K562 (cell line): ENCODE measurements at regions not wholly inside any gene's neighbourhood (a gene's known extent, or its start where the extent isn't known, plus 50 kb on each side); places are given as distances from the start of the nearest gene placed in this dataset.

Experiments used
- ATAC-seq: fragments of 200-7000 bp; cut with Tn5 transposase; 3 replicates; pipeline ENCODE4 v1.9.1; 2020; ENCODE audit warnings: moderate library complexity
- BruUV-seq: library from RNA; stranded (reverse); fragments of 400-500 nt; replicated peaks from 2 replicates; lab custom pipeline; 2021; lab: Mats Ljungman, UMichigan
- CTCF ChIA-PET: fragments of 300-600 bp; formaldehyde crosslinking; extraction: SDS; loops from one replicate; lab custom pipeline; 2021; ENCODE audit warnings: low intra/inter-chr PET ratio; lab: Yijun Ruan, JAX
- POLR2A ChIA-PET: fragments of 300-600, 350-650 bp; sonication (Branson Sonifier 250); formaldehyde crosslinking; extraction: SDS; loops from one replicate; lab custom pipeline; 2021; ENCODE audit warnings: antibody characterized with exemption, inconsistent platforms; lab: Yijun Ruan, JAX
- DNase-seq, 4 experiments: peaks; one replicate each; pipeline versions ENCODE4 v3.0.0 to v3.0.0-alpha.2; 2011 to 2018; ENCODE audit warnings: low spot score in 3 of 4, mixed read lengths in 3 of 4; ENCODE audit errors: extremely low read depth in 1 of 4
- FAIRE-seq: peaks from 2 replicates; lab custom pipeline; 2011; peaks lifted over from hg19 to GRCh38; lab: Jason Lieb, UNC
- H2AFZ ChIP-seq: 2 replicates; pipeline ENCODE4 v1.6.0; 2011; ENCODE audit warnings: low read depth, low read length, control low read depth, inconsistent platforms
- H3K27ac ChIP-seq: fragments of 200-600 bp; 3 replicates; pipeline ENCODE4 v1.8.0; 2011; ENCODE audit warnings: low read depth, mild to moderate bottlenecking, control low read depth, inconsistent platforms, low read length, moderate library complexity, mixed read lengths; ENCODE audit errors: extremely low read depth
- H3K27me3 ChIP-seq, 2 experiments: fragments of 300-600 bp in 1 of 2; 2 replicates in 1 of 2; 3 replicates in 1 of 2; pipeline versions ENCODE4 v1.6.0 to v1.8.0; 2011; ENCODE audit warnings: inconsistent platforms in 2 of 2, low read length in 2 of 2, mild to moderate bottlenecking in 1 of 2, mixed read lengths in 1 of 2, moderate library complexity in 1 of 2; ENCODE audit not compliant: control insufficient read depth in 2 of 2, insufficient read depth in 2 of 2
- H3K36me3 ChIP-seq: fragments of 300-600 bp; 3 replicates; pipeline ENCODE4 v1.8.0; 2011; ENCODE audit warnings: mild to moderate bottlenecking, low read length, inconsistent platforms; ENCODE audit not compliant: control insufficient read depth, insufficient read depth
- H3K4me1 ChIP-seq, 2 experiments: fragments of 200-600 bp in 1 of 2; replicated peaks in 1 of 2; 2 replicates in 1 of 2; 3 replicates in 1 of 2; pipeline versions ENCODE4 v1.5.1 to v1.8.0; 2011; ENCODE audit warnings: inconsistent platforms in 2 of 2, low read length in 2 of 2, mild to moderate bottlenecking in 1 of 2, mixed read lengths in 1 of 2, moderate library complexity in 1 of 2; ENCODE audit not compliant: control insufficient read depth in 2 of 2, insufficient read depth in 2 of 2
- H3K4me2 ChIP-seq: 2 replicates; pipeline ENCODE4 v1.6.1; 2011; ENCODE audit warnings: low read length, control low read depth, inconsistent platforms, mixed read lengths; ENCODE audit not compliant: insufficient read depth
- H3K4me3 ChIP-seq: fragments of 200-600 bp; sonication (generic), shearing (Covaris generic); 2 replicates; pipeline ENCODE4 v1.5.1; 2016; ENCODE audit warnings: control low read depth, inconsistent platforms
- H3K79me2 ChIP-seq: fragments of 200-600 bp; 3 replicates; pipeline ENCODE4 v1.8.0; 2011; ENCODE audit warnings: low read length, inconsistent platforms; ENCODE audit not compliant: control insufficient read depth, insufficient read depth
- H3K9ac ChIP-seq, 2 experiments: 2 replicates each; pipeline versions ENCODE4 v1.6.0 to v1.6.1; 2011; ENCODE audit warnings: low read depth in 2 of 2, low read length in 2 of 2, control low read depth in 1 of 2, inconsistent platforms in 1 of 2, mild to moderate bottlenecking in 1 of 2, mixed read lengths in 1 of 2; ENCODE audit not compliant: insufficient read depth in 1 of 2
- H3K9me1 ChIP-seq: one replicate; pipeline ENCODE4 v1.6.0; 2011; ENCODE audit warnings: inconsistent platforms, mild to moderate bottlenecking, low read length, moderate library complexity; ENCODE audit not compliant: control insufficient read depth, insufficient read depth
- H3K9me3 ChIP-seq: replicated peaks from 2 replicates; pipeline ENCODE4 v1.5.1; 2011; ENCODE audit warnings: low read depth, low read length, inconsistent platforms; ENCODE audit not compliant: control insufficient read depth, insufficient read depth
- H4K20me1 ChIP-seq: replicated peaks from 2 replicates; pipeline ENCODE4 v1.6.1; 2011; ENCODE audit warnings: low read length, inconsistent platforms, mixed read lengths; ENCODE audit not compliant: control insufficient read depth, insufficient read depth
- CC2D1A ChIP-seq: fragments of 450-650 bp; IDR thresholded peaks from 2 replicates; pipeline ENCODE4 v1.6.1; 2017; ENCODE audit warnings: mild to moderate bottlenecking
- CEBPB ChIP-seq: fragments of 450-650 bp; IDR thresholded peaks from 2 replicates; pipeline ENCODE4 v1.6.1; 2016; ENCODE audit warnings: missing genetic modification characterization, missing compliant biosample characterization
- EHMT2 ChIP-seq: fragments of 450-650 bp; IDR thresholded peaks from 2 replicates; pipeline ENCODE4 v1.6.1; 2018; ENCODE audit warnings: antibody characterized with exemption
- GATAD2B ChIP-seq: fragments of 450-650 bp; IDR thresholded peaks from 2 replicates; pipeline ENCODE4 v1.6.1; 2017; ENCODE audit warnings: mild to moderate bottlenecking, borderline replicate concordance
- HCFC1 ChIP-seq: IDR thresholded peaks from 2 replicates; pipeline ENCODE4 v1.6.1; 2012; ENCODE audit warnings: low read depth, low read length, improper control_type of control experiment
- HLTF ChIP-seq: fragments of 450-650 bp; IDR thresholded peaks from 2 replicates; pipeline ENCODE4 v1.6.1; 2016
- KLF10 ChIP-seq: fragments of 250-450 bp; sonication (Bioruptor Pico); IDR thresholded peaks from 2 replicates; pipeline ENCODE4 v1.6.1; 2021; ENCODE audit warnings: matching md5 sums
- KLF13 ChIP-seq: fragments of 450-650 bp; IDR thresholded peaks from 2 replicates; pipeline ENCODE4 v1.6.1; 2016; ENCODE audit warnings: missing genetic modification characterization, low read depth, mild to moderate bottlenecking, missing compliant biosample characterization, moderate library complexity, borderline replicate concordance
- MTF1 ChIP-seq: fragments of 250-450 bp; sonication (Bioruptor Pico); IDR thresholded peaks from 2 replicates; pipeline ENCODE4 v1.9.0; 2021; ENCODE audit warnings: moderate library complexity, mild to moderate bottlenecking, inconsistent platforms, borderline replicate concordance
- PHF8 ChIP-seq: fragments of 200-600 bp; sonication (generic); IDR thresholded peaks from 2 replicates; pipeline ENCODE4 v1.6.1; 2012; ENCODE audit warnings: mixed run types, mild to moderate bottlenecking, inconsistent platforms, low read length, moderate library complexity, borderline replicate concordance
- U2AF2 ChIP-seq: fragments of 200-400 bp; formaldehyde crosslinking; optimal IDR thresholded peaks from 2 replicates; pipeline ENCODE3; 2017; ENCODE audit warnings: low read depth, mild to moderate bottlenecking, low read length
- ZFP30 ChIP-seq: fragments of 250-450 bp; sonication (Bioruptor Pico); IDR thresholded peaks from 2 replicates; pipeline ENCODE4 v1.8.0; 2022; ENCODE audit warnings: moderate library complexity, mild to moderate bottlenecking, inconsistent platforms, borderline replicate concordance
- ZNF232 ChIP-seq: sonication (generic); formaldehyde crosslinking; IDR thresholded peaks from 2 replicates; pipeline ENCODE4 v1.8.0; 2022; ENCODE audit warnings: mild to moderate bottlenecking, missing genetic modification reagents
- ZNF274 ChIP-seq: IDR thresholded peaks from 2 replicates; pipeline ENCODE4 v1.6.1; 2011; ENCODE audit warnings: low read depth, mild to moderate bottlenecking, low read length, moderate library complexity, borderline replicate concordance
- ZNF707 ChIP-seq: fragments of 250-450 bp; sonication (Bioruptor Pico); conservative IDR thresholded peaks from 2 replicates; pipeline ENCODE4 v1.8.0; 2022; ENCODE audit warnings: inconsistent platforms, mild to moderate bottlenecking, moderate library complexity
- ZNF780A ChIP-seq: fragments of 250-450 bp; sonication (Bioruptor Pico); IDR thresholded peaks from 2 replicates; pipeline ENCODE4 v1.5.0; 2021; ENCODE audit warnings: mild to moderate bottlenecking
- WGBS: fragments of 100-300 bp; shearing (Covaris generic); methylation state at CpG from one replicate; pipeline ENCODE4 v1.1.6; 2016; ENCODE audit warnings: low coverage, mixed read lengths; ENCODE audit not compliant: insufficient coverage; ENCODE audit errors: missing lambda C conversion rate; 5-methylcytosine and 5-hydroxymethylcytosine counted together
- in situ Hi-C: fragments of 300-500 bp; cut with MboI; formaldehyde crosslinking; loops from 4 replicates; pipeline ENCODE4 v1.15.0; 2018; ENCODE audit warnings: inconsistent platforms, mixed read lengths
- intact Hi-C: fragments of 100-400 bp; cut with micrococcal nuclease; formaldehyde crosslinking; loops from 2 replicates; pipeline ENCODE4 v1.14.2; 2022
- TF ChIP-seq, protein P1 (sequence below): sonication (generic); formaldehyde crosslinking; IDR thresholded peaks from 2 replicates; pipeline ENCODE4 v1.5.0; 2020; ENCODE audit warnings: missing genetic modification reagents
- TF ChIP-seq, protein P2 (sequence below): fragments of 250-450 bp; sonication (Bioruptor Pico); IDR thresholded peaks from 2 replicates; pipeline ENCODE4 v1.9.0; 2021; ENCODE audit warnings: mild to moderate bottlenecking
- TF ChIP-seq, protein P3 (sequence below): fragments of 450-650 bp; IDR thresholded peaks from 2 replicates; pipeline ENCODE4 v1.6.1; 2018; ENCODE audit warnings: mild to moderate bottlenecking, low read depth; ENCODE audit not compliant: partially characterized antibody
- TF ChIP-seq, protein P4 (sequence below), 2 experiments: IDR thresholded peaks; 2 replicates each; pipeline ENCODE4 v1.6.1; 2012; ENCODE audit warnings: improper control_type of control experiment in 2 of 2, low read depth in 2 of 2, low read length in 2 of 2, borderline replicate concordance in 1 of 2

DNA sequence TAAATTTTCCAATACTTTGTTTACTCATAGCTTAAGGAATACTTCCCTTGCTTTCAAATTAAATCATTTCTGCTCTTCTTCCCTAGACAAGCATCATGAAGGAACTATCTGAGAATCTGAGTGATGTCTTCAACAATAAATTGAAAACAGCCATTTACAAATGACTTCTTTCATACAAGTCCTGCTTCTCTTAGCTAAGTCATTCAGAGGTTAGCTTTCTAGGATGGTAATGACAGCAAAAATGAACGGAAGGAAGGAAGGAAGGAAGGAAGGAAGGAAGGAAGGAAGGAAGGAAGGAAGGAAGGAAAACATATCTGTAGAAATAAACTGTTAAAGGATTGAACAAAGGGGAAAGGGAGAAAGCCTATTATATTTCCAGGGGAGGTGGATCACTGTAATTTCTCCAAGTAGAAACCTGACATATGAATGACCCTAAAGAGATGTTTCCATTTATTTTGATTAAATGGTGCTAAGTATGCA is 335.0 kb upstream of the KYNU start (continued):
- TF ChIP-seq, protein P1, sequence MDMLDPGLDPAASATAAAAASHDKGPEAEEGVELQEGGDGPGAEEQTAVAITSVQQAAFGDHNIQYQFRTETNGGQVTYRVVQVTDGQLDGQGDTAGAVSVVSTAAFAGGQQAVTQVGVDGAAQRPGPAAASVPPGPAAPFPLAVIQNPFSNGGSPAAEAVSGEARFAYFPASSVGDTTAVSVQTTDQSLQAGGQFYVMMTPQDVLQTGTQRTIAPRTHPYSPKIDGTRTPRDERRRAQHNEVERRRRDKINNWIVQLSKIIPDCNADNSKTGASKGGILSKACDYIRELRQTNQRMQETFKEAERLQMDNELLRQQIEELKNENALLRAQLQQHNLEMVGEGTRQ = no peak
- TF ChIP-seq ZNF780A (CRISPR knock-in tag) = no peak
- no peak for TF ChIP-seq ZNF232 (CRISPR knock-in tag)
- no peak for TF ChIP-seq MTF1 (CRISPR knock-in tag)
- TF ChIP-seq, protein P2, sequence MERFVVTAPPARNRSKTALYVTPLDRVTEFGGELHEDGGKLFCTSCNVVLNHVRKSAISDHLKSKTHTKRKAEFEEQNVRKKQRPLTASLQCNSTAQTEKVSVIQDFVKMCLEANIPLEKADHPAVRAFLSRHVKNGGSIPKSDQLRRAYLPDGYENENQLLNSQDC (CRISPR knock-in tag) = no peak
- TF ChIP-seq KLF13 (tag) = no peak
- TF ChIP-seq ZFP30 (CRISPR knock-in tag) = no peak
- no peak for TF ChIP-seq ZNF274
- TF ChIP-seq ZNF707 = no peak
- TF ChIP-seq HCFC1 = no peak
- no peak for TF ChIP-seq U2AF2
- TF ChIP-seq CEBPB = no peak

DNA sequence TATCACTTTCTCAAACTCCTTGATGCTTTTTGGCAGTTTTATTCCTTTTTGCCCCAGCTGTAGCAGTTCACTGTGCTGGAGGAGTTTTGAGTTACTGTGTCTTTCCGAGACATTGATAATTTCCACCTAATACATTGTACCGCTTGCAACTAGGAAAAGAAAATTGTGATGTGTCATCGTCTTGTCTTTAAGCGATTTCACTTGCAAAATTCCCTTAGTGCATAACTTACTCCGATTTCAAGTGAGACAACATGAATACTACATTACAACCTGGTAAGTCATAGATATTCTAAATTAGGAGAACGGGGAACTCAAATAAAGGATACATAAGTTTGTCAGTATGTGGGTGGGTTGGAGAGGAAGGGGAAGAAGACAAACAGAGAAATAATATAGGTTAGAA is 340.5 kb upstream of the KYNU start:
- DNase-seq = no peak
- TF ChIP-seq GATAD2B = no peak
- TF ChIP-seq, protein P3, sequence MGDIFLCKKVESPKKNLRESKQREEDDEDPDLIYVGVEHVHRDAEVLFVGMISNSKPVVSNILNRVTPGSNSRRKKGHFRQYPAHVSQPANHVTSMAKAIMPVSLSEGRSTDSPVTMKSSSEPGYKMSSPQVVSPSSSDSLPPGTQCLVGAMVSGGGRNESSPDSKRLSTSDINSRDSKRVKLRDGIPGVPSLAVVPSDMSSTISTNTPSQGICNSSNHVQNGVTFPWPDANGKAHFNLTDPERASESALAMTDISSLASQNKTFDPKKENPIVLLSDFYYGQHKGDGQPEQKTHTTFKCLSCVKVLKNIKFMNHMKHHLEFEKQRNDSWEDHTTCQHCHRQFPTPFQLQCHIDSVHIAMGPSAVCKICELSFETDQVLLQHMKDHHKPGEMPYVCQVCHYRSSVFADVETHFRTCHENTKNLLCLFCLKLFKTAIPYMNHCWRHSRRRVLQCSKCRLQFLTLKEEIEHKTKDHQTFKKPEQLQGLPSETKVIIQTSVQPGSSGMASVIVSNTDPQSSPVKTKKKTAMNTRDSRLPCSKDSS = no peak
- TF ChIP-seq PHF8 = no peak
- no peak for TF ChIP-seq KLF10 (CRISPR knock-in tag)
- TF ChIP-seq HLTF = no peak
- TF ChIP-seq CC2D1A = no peak
- TF ChIP-seq, protein P4, sequence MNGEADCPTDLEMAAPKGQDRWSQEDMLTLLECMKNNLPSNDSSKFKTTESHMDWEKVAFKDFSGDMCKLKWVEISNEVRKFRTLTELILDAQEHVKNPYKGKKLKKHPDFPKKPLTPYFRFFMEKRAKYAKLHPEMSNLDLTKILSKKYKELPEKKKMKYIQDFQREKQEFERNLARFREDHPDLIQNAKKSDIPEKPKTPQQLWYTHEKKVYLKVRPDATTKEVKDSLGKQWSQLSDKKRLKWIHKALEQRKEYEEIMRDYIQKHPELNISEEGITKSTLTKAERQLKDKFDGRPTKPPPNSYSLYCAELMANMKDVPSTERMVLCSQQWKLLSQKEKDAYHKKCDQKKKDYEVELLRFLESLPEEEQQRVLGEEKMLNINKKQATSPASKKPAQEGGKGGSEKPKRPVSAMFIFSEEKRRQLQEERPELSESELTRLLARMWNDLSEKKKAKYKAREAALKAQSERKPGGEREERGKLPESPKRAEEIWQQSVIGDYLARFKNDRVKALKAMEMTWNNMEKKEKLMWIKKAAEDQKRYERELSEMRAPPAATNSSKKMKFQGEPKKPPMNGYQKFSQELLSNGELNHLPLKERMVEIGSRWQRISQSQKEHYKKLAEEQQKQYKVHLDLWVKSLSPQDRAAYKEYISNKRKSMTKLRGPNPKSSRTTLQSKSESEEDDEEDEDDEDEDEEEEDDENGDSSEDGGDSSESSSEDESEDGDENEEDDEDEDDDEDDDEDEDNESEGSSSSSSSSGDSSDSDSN (IDR thresholded peaks at IDR 0.05; ENCODE audit: borderline replicate concordance in 1 of 2, low read depth in 2 of 2, low read length in 2 of 2) = no peak
- no peak for TF ChIP-seq EHMT2

More for the DNA sequence above, 340.5 kb upstream of the KYNU start:
- Histone ChIP-seq H3K4me1 (no peaks in the 10 kb centered on the region), H3K36me3 (no peaks in the 10 kb centered on the region), H3K4me2 (no peak overlapping the region), H3K27me3 (no peaks in the 10 kb centered on the region), H3K9me3 (no peaks in the 10 kb centered on the region), H2AFZ (no peak overlapping the region), H4K20me1 (no peaks in the 10 kb centered on the region), H3K79me2 (no peaks in the 10 kb centered on the region), H3K4me3 (no peak overlapping the region), H3K9me1 (no peaks in the 10 kb centered on the region), H3K9ac (no peak overlapping the region), H3K27ac (no peak overlapping the region)
- in situ Hi-C loops (no loop called here), intact Hi-C loops (no loop called here)
- BruUV-seq = no TSS peak
- CTCF ChIA-PET = no interaction called here
- ATAC-seq (no peak), FAIRE-seq (no peak)
- WGBS = 0% methylated on average over 6 of the region's 6 CpGs
- POLR2A ChIA-PET = no interaction called here
